ENCODE measurements at regions not wholly inside any gene's neighbourhood (a gene's known extent, or its start where the extent isn't known, plus 50 kb on each side); places are given as distances from the start of the nearest gene placed in this dataset.

GRCh38 chr17:36717088-36717487, 115.7 kb downstream of the MRM1 start:
- TF ChIP-seq, protein P1, sequence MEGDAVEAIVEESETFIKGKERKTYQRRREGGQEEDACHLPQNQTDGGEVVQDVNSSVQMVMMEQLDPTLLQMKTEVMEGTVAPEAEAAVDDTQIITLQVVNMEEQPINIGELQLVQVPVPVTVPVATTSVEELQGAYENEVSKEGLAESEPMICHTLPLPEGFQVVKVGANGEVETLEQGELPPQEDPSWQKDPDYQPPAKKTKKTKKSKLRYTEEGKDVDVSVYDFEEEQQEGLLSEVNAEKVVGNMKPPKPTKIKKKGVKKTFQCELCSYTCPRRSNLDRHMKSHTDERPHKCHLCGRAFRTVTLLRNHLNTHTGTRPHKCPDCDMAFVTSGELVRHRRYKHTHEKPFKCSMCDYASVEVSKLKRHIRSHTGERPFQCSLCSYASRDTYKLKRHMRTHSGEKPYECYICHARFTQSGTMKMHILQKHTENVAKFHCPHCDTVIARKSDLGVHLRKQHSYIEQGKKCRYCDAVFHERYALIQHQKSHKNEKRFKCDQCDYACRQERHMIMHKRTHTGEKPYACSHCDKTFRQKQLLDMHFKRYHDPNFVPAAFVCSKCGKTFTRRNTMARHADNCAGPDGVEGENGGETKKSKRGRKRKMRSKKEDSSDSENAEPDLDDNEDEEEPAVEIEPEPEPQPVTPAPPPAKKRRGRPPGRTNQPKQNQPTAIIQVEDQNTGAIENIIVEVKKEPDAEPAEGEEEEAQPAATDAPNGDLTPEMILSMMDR (IDR thresholded peaks at IDR 0.05; ENCODE audit: low read depth, low read length, poor library complexity, severe bottlenecking): no peak
- TF ChIP-seq EZH2phosphoT487 (IDR thresholded peaks at IDR 0.05; ENCODE audit: borderline replicate concordance, low read length): no peak
